ENCODE measurements at regions not wholly inside any gene's neighbourhood (a gene's known extent, or its start where the extent isn't known, plus 50 kb on each side); places are given as distances from the start of the nearest gene placed in this dataset.

GRCh38 chr13:106314417-106314816 lies 221.0 kb downstream of the EFNB2 start:
- no peak for TF ChIP-seq EZH2 (IDR thresholded peaks at IDR 0.05; ENCODE audit: low read length, unreplicated experiment)
- TF ChIP-seq CTCF (conservative IDR thresholded peaks at IDR 0.05; ENCODE audit: low read depth, low read length), result no peak
